PC-9 (cell line): ENCODE measurements at regions not wholly inside any gene's neighbourhood (a gene's known extent, or its start where the extent isn't known, plus 50 kb on each side); places are given as distances from the start of the nearest gene placed in this dataset.

Source experiments
- CTCF ChIP-seq: fragments of 200-600 bp; sonication (generic); conservative IDR thresholded peaks from 2 replicates; pipeline ENCODE4 v1.6.1; 2017; ENCODE audit warnings: mixed run types, antibody characterized with exemption, mild to moderate bottlenecking, moderate library complexity
- EZH2 ChIP-seq: fragments of 200-600 bp; sonication (generic); IDR thresholded peaks from 2 replicates; pipeline ENCODE4 v1.8.0; 2017; ENCODE audit warnings: antibody characterized with exemption, low read depth

DNA sequence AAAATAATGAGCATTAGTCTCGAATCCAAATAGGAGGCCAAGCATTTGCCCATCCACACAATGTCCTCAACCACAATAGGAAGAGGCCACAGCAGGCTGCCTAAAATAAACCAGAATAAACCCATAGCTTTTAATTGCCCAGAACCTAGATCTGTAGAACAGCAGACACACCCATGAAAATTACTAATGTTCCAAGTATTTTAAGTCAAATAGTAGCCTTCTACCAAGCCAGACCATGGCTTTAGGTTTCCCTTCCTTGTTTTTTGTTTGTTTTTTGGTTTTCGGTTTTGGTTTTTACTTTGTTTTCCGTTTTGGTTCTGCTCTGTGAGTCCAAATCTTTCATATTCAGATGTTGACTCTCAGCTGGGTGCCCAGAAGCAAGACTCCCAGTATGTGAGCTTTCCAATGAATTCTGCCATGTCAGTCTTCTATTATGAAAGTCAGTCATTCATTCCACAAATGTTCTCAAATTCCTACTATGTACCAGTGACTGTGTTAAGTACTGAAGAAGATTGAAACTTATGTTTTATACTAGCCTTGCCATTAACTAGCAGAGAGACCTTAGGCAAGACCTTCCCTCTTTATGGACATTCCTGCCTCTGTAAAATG is 57.8 kb upstream of the BOC start:
- no peak for TF ChIP-seq CTCF
- TF ChIP-seq EZH2 = no peak
